Panc1 (cell line): ENCODE measurements at regions not wholly inside any gene's neighbourhood (a gene's known extent, or its start where the extent isn't known, plus 50 kb on each side); places are given as distances from the start of the nearest gene placed in this dataset.

ENCODE experiments used
- ATAC-seq: fragments of 200-7000 bp; cut with Tn5 transposase; 2 replicates; pipeline ENCODE4 v1.9.1; 2020; ENCODE audit warnings: mild to moderate bottlenecking, moderate library complexity
- BruUV-seq: library from RNA; stranded (reverse); fragments of 400-500 nt; replicated peaks from 2 replicates; lab custom pipeline; 2021; lab: Mats Ljungman, UMichigan
- CTCF ChIA-PET: fragments of 300-600 bp; sonication (Branson Sonifier 250); formaldehyde crosslinking; loops from one replicate; lab custom pipeline; 2022; ENCODE audit warnings: antibody characterized with exemption; lab: Charles Lee
- POLR2A ChIA-PET: fragments of 300-600 bp; sonication (Branson Sonifier 250); formaldehyde crosslinking; loops from one replicate; lab custom pipeline; 2022; ENCODE audit warnings: antibody characterized with exemption; lab: Charles Lee
- DNase-seq: peaks from one replicate; pipeline ENCODE4 v3.0.0-alpha.2; 2010; ENCODE audit warnings: low read depth, low spot score
- H3K27ac ChIP-seq: 2 replicates; pipeline ENCODE4 v1.5.1; 2011; ENCODE audit warnings: mild to moderate bottlenecking, low read length, inconsistent platforms
- H3K27me3 ChIP-seq: fragments of 200-500 bp; sonication (Bioruptor generic); 2 replicates; pipeline ENCODE4 v1.6.0; 2014; ENCODE audit warnings: low read length, inconsistent platforms; ENCODE audit not compliant: control insufficient read depth, insufficient read depth
- H3K36me3 ChIP-seq: fragments of 200-500 bp; sonication (Bioruptor generic); 2 replicates; pipeline ENCODE4 v1.5.1; 2014; ENCODE audit warnings: inconsistent platforms, mild to moderate bottlenecking, low read length, moderate library complexity; ENCODE audit not compliant: control insufficient read depth, insufficient read depth
- H3K4me1 ChIP-seq: 2 replicates; pipeline ENCODE4 v1.5.1; 2011; ENCODE audit warnings: inconsistent platforms, mild to moderate bottlenecking, low read length, moderate library complexity; ENCODE audit not compliant: control insufficient read depth, insufficient read depth
- H3K4me3 ChIP-seq, 2 experiments: 2 replicates each; pipeline ENCODE4 v1.5.1; 2011 to 2012; ENCODE audit warnings: low read depth in 2 of 2, low read length in 2 of 2, mild to moderate bottlenecking in 2 of 2, inconsistent platforms in 1 of 2, moderate library complexity in 1 of 2
- H3K9me3 ChIP-seq: fragments of 200-500 bp; sonication (Bioruptor generic); 2 replicates; pipeline ENCODE4 v1.5.1; 2014; ENCODE audit warnings: low read depth, mild to moderate bottlenecking, inconsistent platforms, low read length, moderate library complexity; ENCODE audit not compliant: control insufficient read depth, insufficient read depth
- CTCF ChIP-seq: fragments of 450-650 bp; IDR thresholded peaks from 2 replicates; pipeline ENCODE4 v1.5.1; 2017; ENCODE audit warnings: mild to moderate bottlenecking
- POLR2AphosphoS5 ChIP-seq: IDR thresholded peaks from 2 replicates; pipeline ENCODE4 v1.6.1; 2012; ENCODE audit warnings: mild to moderate bottlenecking, low read depth, low read length, moderate library complexity
- REST ChIP-seq, 2 experiments: IDR thresholded peaks; 2 replicates each; pipeline ENCODE4 v1.6.1; 2011 to 2012; ENCODE audit warnings: low read depth in 2 of 2, control low read depth in 1 of 2, low read length in 1 of 2, mild to moderate bottlenecking in 1 of 2, moderate library complexity in 1 of 2; ENCODE audit not compliant: insufficient read depth in 1 of 2
- SIN3A ChIP-seq: IDR thresholded peaks from 2 replicates; pipeline ENCODE4 v1.6.1; 2012; ENCODE audit warnings: low read depth, mild to moderate bottlenecking, low read length, moderate library complexity, borderline replicate concordance; ENCODE audit not compliant: insufficient read depth
- TCF7L2 ChIP-seq: IDR thresholded peaks from 2 replicates; pipeline ENCODE4 v1.6.1; 2011; ENCODE audit warnings: mild to moderate bottlenecking, low read depth, low read length, inconsistent platforms
- in situ Hi-C: cut with HindIII; loops from 2 replicates; pipeline ENCODE4 v1.10.0; 2016; ENCODE audit warnings: low sequenced_read_pairs, low pct_unique_long_range_greater_than_20kb
- intact Hi-C: fragments of 100-400 bp; cut with micrococcal nuclease; formaldehyde crosslinking; loops from one replicate; pipeline ENCODE4 v1.10.0; 2022; ENCODE audit not compliant: unreplicated experiment

GRCh38 chr3:82416830-82417229 is 655.4 kb upstream of the GBE1 start:
- DNase-seq, result no peak
- ChIA-PET POLR2A (no interaction called here), CTCF (no interaction called here)
- H3K27ac ChIP-seq, result no peak overlapping the region
- no peak overlapping the region for H3K4me3 ChIP-seq
- H3K9me3 ChIP-seq, result no peaks in the 10 kb centered on the region
- intact Hi-C loops, result no loop called here
- in situ Hi-C loops, result no loop called here
- no peaks in the 10 kb centered on the region for H3K36me3 ChIP-seq
- ATAC-seq, result no peak
- H3K4me1 ChIP-seq, result no peaks in the 10 kb centered on the region
- TF ChIP-seq CTCF, result no peak
- TF ChIP-seq POLR2AphosphoS5, result no peak
- TF ChIP-seq REST (IDR thresholded peaks at IDR 0.05; ENCODE audit: insufficient read depth in 1 of 2, low read depth in 2 of 2, low read length in 1 of 2), result no peak
- no peak for TF ChIP-seq SIN3A
- no peak for TF ChIP-seq TCF7L2
- no peaks in the 10 kb centered on the region for H3K27me3 ChIP-seq
- no TSS peak for BruUV-seq

GRCh38 chr3:82416349-82416748 is 654.9 kb upstream of the GBE1 start:
- ChIA-PET POLR2A (no interaction called here), CTCF (no interaction called here)
- Histone ChIP-seq H3K4me1 (no peaks in the 10 kb centered on the region), H3K9me3 (no peaks in the 10 kb centered on the region), H3K27ac (no peak overlapping the region), H3K36me3 (no peaks in the 10 kb centered on the region), H3K4me3 (no peak overlapping the region), H3K27me3 (no peaks in the 10 kb centered on the region)
- intact Hi-C loops, result no loop called here
- TF ChIP-seq POLR2AphosphoS5 (no peak), TCF7L2 (no peak), SIN3A (no peak), CTCF (no peak), REST (IDR thresholded peaks at IDR 0.05; ENCODE audit: insufficient read depth in 1 of 2, low read depth in 2 of 2, low read length in 1 of 2) (no peak)
- no peak for DNase-seq
- no peak for ATAC-seq
- in situ Hi-C loops, result no loop called here
- BruUV-seq, result no TSS peak
